Stimulated activated naive CD8-positive, alpha-beta T cell treated with anti-CD3 and anti-CD28 coated beads, Interleukin-15, amount 100 ng/mL, for 72 hours (primary cell): ENCODE measurements at regions not wholly inside any gene's neighbourhood (a gene's known extent, or its start where the extent isn't known, plus 50 kb on each side); places are given as distances from the start of the nearest gene placed in this dataset.

Experiments
- ATAC-seq: fragments of 150-1000 bp; cut with Tn5 transposase; 2 replicates; pipeline ENCODE4 v1.10.0; 2021; ENCODE audit warnings: mild to moderate bottlenecking, moderate library complexity
- DNase-seq, 2 donors: peaks; one replicate each; pipeline ENCODE4 v3.0.0; 2021 to 2022
- H3K27ac Mint-ChIP-seq, 2 donors: one replicate each; pipeline ENCODE4 v1.8.0; 2022; ENCODE audit warnings: mild to moderate bottlenecking in 2 of 2, mixed read lengths in 2 of 2, moderate library complexity in 2 of 2
- H3K27me3 Mint-ChIP-seq: one replicate; pipeline ENCODE4 v1.8.0; 2022; ENCODE audit warnings: mixed read lengths
- H3K4me1 Mint-ChIP-seq: one replicate; pipeline ENCODE4 v1.8.0; 2022; ENCODE audit warnings: mild to moderate bottlenecking, mixed read lengths
- H3K4me3 Mint-ChIP-seq, 2 donors: one replicate each; pipeline ENCODE4 v1.8.0; 2022; ENCODE audit warnings: mild to moderate bottlenecking in 2 of 2, mixed read lengths in 2 of 2, moderate library complexity in 1 of 2
- H3K9me3 Mint-ChIP-seq, 2 donors: one replicate each; pipeline ENCODE4 v1.8.0; 2022; ENCODE audit warnings: mixed read lengths in 2 of 2

- DNase-seq (no peak), ATAC-seq (no peak)
- Mint-ChIP-seq H3K4me1 (no peaks in the 10 kb centered on the region), H3K27ac (no peak overlapping the region), H3K4me3 (no peak overlapping the region), H3K9me3 (peaks cover 14 to 16% of the 10 kb centered on the region in 2 donors), H3K27me3 (no peaks in the 10 kb centered on the region)
Observed at GRCh38 chr4:22988526-22988925, 295.8 kb downstream of the GBA3 start.

DNA sequence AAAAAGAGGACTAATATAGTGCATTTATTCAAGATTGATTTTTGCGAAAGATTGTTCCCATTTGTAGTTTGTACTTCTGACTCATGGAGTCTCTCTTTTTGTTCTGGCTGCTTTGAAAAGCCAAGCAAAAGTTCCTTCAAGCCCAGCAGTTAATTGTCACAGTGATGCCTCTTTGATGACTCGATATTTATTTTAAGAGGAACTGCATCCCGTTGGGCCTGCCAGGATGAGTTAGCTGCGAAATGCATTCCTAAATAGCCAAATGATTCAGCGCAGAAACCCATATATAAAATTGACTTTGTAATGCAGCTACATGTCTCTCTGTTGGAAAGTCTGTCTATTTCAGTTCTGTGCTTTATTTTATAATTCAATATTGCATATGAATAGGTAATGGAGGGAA, 295.1 kb downstream of the GBA3 start:
- no peaks in the 10 kb centered on the region for H3K4me1 Mint-ChIP-seq
- no peak for DNase-seq
- no peaks in the 10 kb centered on the region for H3K27me3 Mint-ChIP-seq
- no peak for ATAC-seq
- no peak overlapping the region for H3K27ac Mint-ChIP-seq
- H3K9me3 Mint-ChIP-seq = peaks cover 15 to 16% of the 10 kb centered on the region in 2 donors
- no peak overlapping the region for H3K4me3 Mint-ChIP-seq

GRCh38 chr4:22986881-22987280, 294.1 kb downstream of the GBA3 start:
- no peak for DNase-seq
- no peak for ATAC-seq
- peaks cover 15 to 16% of the 10 kb centered on the region in 2 donors for H3K9me3 Mint-ChIP-seq
- H3K27me3 Mint-ChIP-seq = no peaks in the 10 kb centered on the region
- H3K27ac Mint-ChIP-seq = no peak overlapping the region
- no peak overlapping the region for H3K4me3 Mint-ChIP-seq
- no peaks in the 10 kb centered on the region for H3K4me1 Mint-ChIP-seq

- H3K9me3 Mint-ChIP-seq = peaks cover 15 to 16% of the 10 kb centered on the region in 2 donors
- no peaks in the 10 kb centered on the region for H3K4me1 Mint-ChIP-seq
- ATAC-seq (no peak), DNase-seq (no peak)
- H3K27me3 Mint-ChIP-seq = no peaks in the 10 kb centered on the region
- no peak overlapping the region for H3K4me3 Mint-ChIP-seq
- no peak overlapping the region for H3K27ac Mint-ChIP-seq
Observed at GRCh38 chr4:22986262-22986661, 293.5 kb downstream of the GBA3 start.

- DNase-seq (no peak), ATAC-seq (no peak)
- H3K27ac Mint-ChIP-seq = no peak overlapping the region
- peaks cover 10 to 15% of the 10 kb centered on the region in 2 donors for H3K9me3 Mint-ChIP-seq
- no peak overlapping the region for H3K4me3 Mint-ChIP-seq
- H3K27me3 Mint-ChIP-seq = no peaks in the 10 kb centered on the region
- H3K4me1 Mint-ChIP-seq = no peaks in the 10 kb centered on the region
Observed at GRCh38 chr4:22984390-22984789, 291.7 kb downstream of the GBA3 start.

DNA sequence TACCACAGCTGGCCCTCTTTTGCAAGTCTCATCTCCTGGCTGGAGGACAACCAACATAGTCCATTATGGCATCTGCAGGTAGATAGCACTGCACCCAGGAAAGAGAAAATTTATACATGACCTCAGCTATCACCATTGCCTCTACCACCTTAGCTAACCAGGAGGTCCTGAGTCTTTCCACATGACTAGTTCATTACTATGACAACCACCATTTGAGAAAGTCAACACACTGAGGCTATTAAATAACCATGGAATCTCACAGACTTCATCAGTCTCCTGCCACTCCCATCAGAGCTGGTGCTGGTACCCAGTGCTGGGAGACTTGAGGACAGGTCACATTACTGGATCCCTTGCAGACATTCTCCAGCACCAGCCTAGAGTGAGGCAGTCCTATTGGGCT, 285.9 kb downstream of the GBA3 start:
- DNase-seq = no peak
- Mint-ChIP-seq H3K4me3 (no peak overlapping the region), H3K27ac (no peak overlapping the region), H3K4me1 (no peaks in the 10 kb centered on the region), H3K27me3 (no peaks in the 10 kb centered on the region), H3K9me3 (peaks cover 2 to 8% of the 10 kb centered on the region in 2 donors)
- ATAC-seq = no peak

- Mint-ChIP-seq H3K27ac (no peak overlapping the region), H3K4me1 (no peaks in the 10 kb centered on the region), H3K27me3 (no peaks in the 10 kb centered on the region), H3K9me3 (peaks cover 3 to 8% of the 10 kb centered on the region in 2 donors), H3K4me3 (no peak overlapping the region)
- ATAC-seq = no peak
- no peak for DNase-seq
Observed at GRCh38 chr4:22970665-22971064, 277.9 kb downstream of the GBA3 start.

- H3K27me3 Mint-ChIP-seq = no peaks in the 10 kb centered on the region
- DNase-seq (no peak), ATAC-seq (no peak)
- H3K27ac Mint-ChIP-seq = no peak overlapping the region
- H3K9me3 Mint-ChIP-seq = peaks cover 3 to 8% of the 10 kb centered on the region in 2 donors
- H3K4me3 Mint-ChIP-seq = no peak overlapping the region
- H3K4me1 Mint-ChIP-seq = no peaks in the 10 kb centered on the region
Observed at GRCh38 chr4:22969287-22969896, 276.7 kb downstream of the GBA3 start.

DNA sequence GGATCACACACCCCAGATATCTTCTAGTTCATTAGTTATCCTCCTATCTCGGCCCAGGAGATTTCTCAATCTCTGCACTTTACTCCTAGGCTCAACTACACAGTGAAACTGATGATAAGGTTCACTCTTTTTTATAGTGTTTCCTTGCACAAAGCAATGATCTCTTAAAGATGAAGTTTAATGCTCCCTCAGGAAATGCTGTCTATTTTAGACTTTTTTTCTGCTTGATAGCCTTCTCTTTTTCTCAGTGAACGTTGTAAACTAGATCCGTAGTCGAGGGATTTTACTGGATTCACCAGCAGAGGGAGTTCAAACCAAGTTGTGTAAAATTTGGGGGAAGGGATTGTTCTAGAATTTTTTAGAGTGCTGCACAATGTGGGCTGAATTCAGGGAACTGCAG, 269.6 kb downstream of the GBA3 start:
- H3K9me3 Mint-ChIP-seq = peaks cover 4 to 7% of the 10 kb centered on the region in 2 donors
- ATAC-seq = no peak
- no peaks in the 10 kb centered on the region for H3K27me3 Mint-ChIP-seq
- H3K27ac Mint-ChIP-seq = no peak overlapping the region
- no peak for DNase-seq
- H3K4me1 Mint-ChIP-seq = no peaks in the 10 kb centered on the region
- no peak overlapping the region for H3K4me3 Mint-ChIP-seq

- no peaks in the 10 kb centered on the region for H3K4me1 Mint-ChIP-seq
- no peak for DNase-seq
- H3K27me3 Mint-ChIP-seq = no peaks in the 10 kb centered on the region
Observed at GRCh38 chr4:22959483-22959882, 266.7 kb downstream of the GBA3 start.

DNA sequence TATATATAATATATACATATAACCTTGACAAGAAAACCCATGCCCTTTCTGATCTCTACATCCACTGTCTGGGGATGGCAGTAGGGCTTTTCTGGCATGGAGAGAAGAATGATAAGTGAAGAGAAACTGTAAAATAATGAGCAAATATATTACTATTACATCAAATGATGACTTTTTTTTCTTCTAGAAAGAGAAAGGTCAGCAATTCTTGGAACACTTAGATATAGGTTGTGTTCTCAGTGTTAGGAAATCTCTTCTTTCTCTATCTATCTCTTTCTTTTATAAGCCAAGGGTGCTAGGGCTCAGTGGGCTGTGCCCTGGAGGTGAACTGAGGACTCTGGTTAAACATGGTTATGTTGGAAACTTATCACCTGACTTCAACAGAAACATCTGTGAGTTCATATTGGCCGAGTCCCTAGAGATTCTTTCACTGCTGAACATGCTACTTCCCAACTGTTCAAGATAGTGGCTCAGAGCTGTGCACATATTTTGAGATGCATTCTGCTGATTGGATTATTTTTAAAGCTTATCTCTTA, 265.1 kb downstream of the GBA3 start:
- no peak overlapping the region for H3K27ac Mint-ChIP-seq
- ATAC-seq = no peak
- no peaks in the 10 kb centered on the region for H3K27me3 Mint-ChIP-seq
- H3K4me3 Mint-ChIP-seq = no peak overlapping the region
- no peaks in the 10 kb centered on the region for H3K4me1 Mint-ChIP-seq
- no peak for DNase-seq
- peaks cover 0 to 4% of the 10 kb centered on the region in 2 donors for H3K9me3 Mint-ChIP-seq

More at GRCh38 chr4:22959483-22959882, 266.7 kb downstream of the GBA3 start:
- no peak overlapping the region for H3K4me3 Mint-ChIP-seq
- H3K27ac Mint-ChIP-seq = no peak overlapping the region
- H3K9me3 Mint-ChIP-seq = peaks cover 4 to 7% of the 10 kb centered on the region in 2 donors
- no peak for ATAC-seq

DNA sequence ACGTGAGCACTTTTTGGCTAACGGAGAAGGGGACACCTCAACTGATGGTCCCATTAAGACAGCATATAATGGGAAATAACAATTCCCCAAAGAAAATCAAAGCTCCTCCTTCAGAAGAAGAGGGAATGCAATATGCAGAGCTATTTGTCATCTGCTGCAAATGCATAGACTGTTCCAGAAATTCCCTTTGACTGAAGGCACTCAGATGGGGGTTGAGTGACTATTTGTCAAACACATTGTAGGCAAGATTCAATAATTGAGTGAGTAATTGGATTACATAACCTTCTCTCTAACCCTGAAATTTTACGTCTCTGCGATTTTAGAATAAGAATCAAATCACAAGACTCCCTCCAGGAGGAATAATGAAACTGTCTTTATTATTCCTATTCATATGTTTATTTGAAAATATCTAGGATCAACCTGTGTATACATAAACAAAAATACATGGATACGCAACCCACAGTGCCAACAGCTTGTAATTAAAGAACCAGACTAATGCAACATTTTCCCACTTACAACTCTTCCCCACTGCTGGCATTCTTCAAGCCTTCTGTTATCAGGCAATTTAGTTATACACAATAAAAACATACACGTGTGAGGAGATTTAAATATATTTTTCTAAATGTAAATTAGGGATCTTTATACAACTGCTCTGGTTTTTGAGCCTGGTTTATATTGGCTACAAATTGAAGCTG, 256.6 kb downstream of the GBA3 start:
- no peaks in the 10 kb centered on the region for H3K4me1 Mint-ChIP-seq
- no peaks in the 10 kb centered on the region for H3K27me3 Mint-ChIP-seq
- no peak for ATAC-seq
- DNase-seq = no peak
- peaks cover 0 to 11% of the 10 kb centered on the region in 2 donors for H3K9me3 Mint-ChIP-seq
- no peak overlapping the region for H3K4me3 Mint-ChIP-seq
- H3K27ac Mint-ChIP-seq = no peak overlapping the region

- H3K4me1 Mint-ChIP-seq = no peaks in the 10 kb centered on the region
- no peak for ATAC-seq
- no peaks in the 10 kb centered on the region for H3K27me3 Mint-ChIP-seq
- no peak for DNase-seq
- H3K27ac Mint-ChIP-seq = no peak overlapping the region
- peaks cover 0 to 11% of the 10 kb centered on the region in 2 donors for H3K9me3 Mint-ChIP-seq
- no peak overlapping the region for H3K4me3 Mint-ChIP-seq
Observed at GRCh38 chr4:22947851-22948250, 255.1 kb downstream of the GBA3 start.

DNA sequence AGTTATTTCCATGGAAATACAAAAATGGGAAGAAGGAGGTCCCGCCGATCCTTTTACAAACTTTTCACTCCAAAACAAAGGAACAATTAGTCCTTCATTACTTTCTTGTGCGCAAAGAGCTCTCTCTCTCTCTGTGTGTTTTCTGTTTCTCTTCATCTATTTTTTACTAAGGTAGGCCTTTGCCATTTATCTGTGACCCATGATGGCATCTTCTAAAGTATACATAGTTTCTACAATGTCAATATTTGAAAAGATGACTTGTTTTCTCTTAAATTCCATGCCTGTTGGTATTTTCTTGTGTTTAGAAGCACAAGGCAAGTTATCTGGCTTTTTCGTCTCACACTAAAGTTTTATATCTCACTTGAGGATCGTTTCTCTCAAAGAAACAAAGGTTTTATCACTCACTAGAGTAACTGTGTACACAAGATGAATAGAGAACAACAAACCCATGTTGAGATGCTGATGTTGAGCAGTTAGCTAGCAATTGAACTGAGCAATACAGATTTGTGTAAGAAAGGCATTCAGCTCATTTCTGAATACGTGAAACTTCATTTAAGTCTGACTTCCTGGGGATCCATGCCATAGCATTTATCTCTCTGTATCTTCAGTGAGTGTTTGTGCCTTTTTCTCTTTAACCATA, 250.3 kb downstream of the GBA3 start:
- Mint-ChIP-seq H3K27me3 (no peaks in the 10 kb centered on the region), H3K4me3 (no peak overlapping the region), H3K9me3 (peaks cover 0 to 10% of the 10 kb centered on the region in 2 donors), H3K27ac (no peak overlapping the region), H3K4me1 (no peaks in the 10 kb centered on the region)
- DNase-seq (no peak), ATAC-seq (no peak)

- ATAC-seq (no peak), DNase-seq (no peak)
- H3K9me3 Mint-ChIP-seq = peaks cover 0 to 4% of the 10 kb centered on the region in 2 donors
- H3K27me3 Mint-ChIP-seq = no peaks in the 10 kb centered on the region
- H3K27ac Mint-ChIP-seq = no peak overlapping the region
- H3K4me3 Mint-ChIP-seq = no peak overlapping the region
- no peaks in the 10 kb centered on the region for H3K4me1 Mint-ChIP-seq
Observed at GRCh38 chr4:22941688-22942375, 249.1 kb downstream of the GBA3 start.

DNA sequence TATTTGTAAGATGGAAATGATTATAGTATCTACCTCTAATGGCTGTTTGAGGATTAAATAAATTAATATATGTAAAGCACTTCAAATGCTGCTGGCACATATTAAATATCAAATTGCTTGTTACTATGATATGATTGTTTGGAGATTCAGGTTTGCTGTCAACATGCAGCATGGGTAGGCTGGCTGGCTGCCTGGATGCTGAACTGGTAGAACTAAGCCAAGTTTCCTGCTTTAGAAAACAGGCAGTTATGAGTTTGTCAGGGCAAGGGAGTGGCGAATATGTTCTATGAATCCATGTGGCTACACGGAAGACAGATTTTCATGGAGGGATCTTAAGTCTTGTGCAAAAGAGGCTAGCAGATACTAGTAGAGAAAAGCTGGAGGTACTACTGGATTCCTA, 239.6 kb downstream of the GBA3 start:
- no peak overlapping the region for H3K4me3 Mint-ChIP-seq
- no peaks in the 10 kb centered on the region for H3K9me3 Mint-ChIP-seq
- ATAC-seq = no peak
- H3K27ac Mint-ChIP-seq = no peak overlapping the region
- no peaks in the 10 kb centered on the region for H3K27me3 Mint-ChIP-seq
- no peaks in the 10 kb centered on the region for H3K4me1 Mint-ChIP-seq
- DNase-seq = no peak
